Osteoblast (primary cell): ENCODE measurements at regions not wholly inside any gene's neighbourhood (a gene's known extent, or its start where the extent isn't known, plus 50 kb on each side); places are given as distances from the start of the nearest gene placed in this dataset. TPM values are rescaled to one million over a fixed set of nuclear protein-coding genes. Genes with fewer than 3 reads are reported as not detected.

ENCODE experiments used
- DNase-seq: peaks from one replicate; pipeline ENCODE4 v3.0.0; 2011; ENCODE audit warnings: low spot score, mixed read lengths; ENCODE audit not compliant: insufficient read length; ENCODE audit errors: missing footprints
- H2AFZ ChIP-seq: 2 replicates; pipeline ENCODE4 v1.6.0; 2011; ENCODE audit warnings: mild to moderate bottlenecking, low read length
- H3K27ac ChIP-seq: 2 replicates; pipeline ENCODE4 v1.5.1; 2011; ENCODE audit warnings: mild to moderate bottlenecking, low read depth, low read length, moderate library complexity
- H3K27me3 ChIP-seq: 2 replicates; pipeline ENCODE4 v1.6.0; 2012; ENCODE audit warnings: mild to moderate bottlenecking, control low read depth, inconsistent platforms, low read length, moderate library complexity; ENCODE audit not compliant: insufficient read depth
- H3K36me3 ChIP-seq: 2 replicates; pipeline ENCODE4 v1.5.1; 2011; ENCODE audit warnings: mild to moderate bottlenecking, low read length, control low read depth, moderate library complexity; ENCODE audit not compliant: insufficient read depth
- H3K4me1 ChIP-seq: 2 replicates; pipeline ENCODE4 v1.5.1; 2011; ENCODE audit warnings: mild to moderate bottlenecking, low read length, control low read depth, moderate library complexity; ENCODE audit not compliant: insufficient read depth
- H3K4me2 ChIP-seq: 2 replicates; pipeline ENCODE4 v1.6.0; 2011; ENCODE audit warnings: mild to moderate bottlenecking, low read length; ENCODE audit not compliant: insufficient read depth
- H3K4me3 ChIP-seq: fragments of 200-600 bp; sonication (generic); 3 replicates; pipeline ENCODE4 v1.5.1; 2012; ENCODE audit warnings: mild to moderate bottlenecking, low read length, inconsistent platforms; ENCODE audit not compliant: insufficient read depth
- H3K79me2 ChIP-seq: 2 replicates; pipeline ENCODE4 v1.6.0; 2012; ENCODE audit warnings: mild to moderate bottlenecking, low read length, control low read depth, inconsistent platforms; ENCODE audit not compliant: insufficient read depth
- H3K9me3 ChIP-seq: 2 replicates; pipeline ENCODE4 v1.5.1; 2011; ENCODE audit warnings: low read depth, low read length, control low read depth
- H4K20me1 ChIP-seq: 2 replicates; pipeline ENCODE4 v1.6.0; 2012; ENCODE audit warnings: mild to moderate bottlenecking, low read length, control low read depth; ENCODE audit not compliant: insufficient read depth
- small RNA-seq: library from RNA; depleted of rRNA; stranded (forward); fragments of <200 nt; gene quantifications from one replicate; pipeline ENCODE3, GENCODE V24; 2012
- TF ChIP-seq, protein P1 (sequence below): IDR thresholded peaks from 2 replicates; pipeline ENCODE4 v1.5.1; 2011; ENCODE audit warnings: mild to moderate bottlenecking, low read depth, low read length, moderate library complexity; ENCODE audit errors: extremely low read depth

- H4K20me1 ChIP-seq = no peaks in the 10 kb centered on the region
- no peak for DNase-seq
- TF ChIP-seq, protein P1, sequence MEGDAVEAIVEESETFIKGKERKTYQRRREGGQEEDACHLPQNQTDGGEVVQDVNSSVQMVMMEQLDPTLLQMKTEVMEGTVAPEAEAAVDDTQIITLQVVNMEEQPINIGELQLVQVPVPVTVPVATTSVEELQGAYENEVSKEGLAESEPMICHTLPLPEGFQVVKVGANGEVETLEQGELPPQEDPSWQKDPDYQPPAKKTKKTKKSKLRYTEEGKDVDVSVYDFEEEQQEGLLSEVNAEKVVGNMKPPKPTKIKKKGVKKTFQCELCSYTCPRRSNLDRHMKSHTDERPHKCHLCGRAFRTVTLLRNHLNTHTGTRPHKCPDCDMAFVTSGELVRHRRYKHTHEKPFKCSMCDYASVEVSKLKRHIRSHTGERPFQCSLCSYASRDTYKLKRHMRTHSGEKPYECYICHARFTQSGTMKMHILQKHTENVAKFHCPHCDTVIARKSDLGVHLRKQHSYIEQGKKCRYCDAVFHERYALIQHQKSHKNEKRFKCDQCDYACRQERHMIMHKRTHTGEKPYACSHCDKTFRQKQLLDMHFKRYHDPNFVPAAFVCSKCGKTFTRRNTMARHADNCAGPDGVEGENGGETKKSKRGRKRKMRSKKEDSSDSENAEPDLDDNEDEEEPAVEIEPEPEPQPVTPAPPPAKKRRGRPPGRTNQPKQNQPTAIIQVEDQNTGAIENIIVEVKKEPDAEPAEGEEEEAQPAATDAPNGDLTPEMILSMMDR = no peak
- peak overlapping the region; percentile 70 for H3K27ac ChIP-seq
- no peaks in the 10 kb centered on the region for H3K79me2 ChIP-seq
- peak overlapping the region; percentile 69 for H3K4me2 ChIP-seq
- peak overlapping the region; percentile 21 for H2AFZ ChIP-seq
- peaks cover 25% of the 10 kb centered on the region for H3K4me1 ChIP-seq
- peak overlapping the region; percentile 23 for H3K4me3 ChIP-seq
- H3K9me3 ChIP-seq = no peaks in the 10 kb centered on the region
- H3K27me3 ChIP-seq = no peaks in the 10 kb centered on the region
- H3K36me3 ChIP-seq = no peaks in the 10 kb centered on the region
Observed at GRCh38 chr9:86406366-86406765, 52.2 kb upstream of the TUT7 start.

DNA sequence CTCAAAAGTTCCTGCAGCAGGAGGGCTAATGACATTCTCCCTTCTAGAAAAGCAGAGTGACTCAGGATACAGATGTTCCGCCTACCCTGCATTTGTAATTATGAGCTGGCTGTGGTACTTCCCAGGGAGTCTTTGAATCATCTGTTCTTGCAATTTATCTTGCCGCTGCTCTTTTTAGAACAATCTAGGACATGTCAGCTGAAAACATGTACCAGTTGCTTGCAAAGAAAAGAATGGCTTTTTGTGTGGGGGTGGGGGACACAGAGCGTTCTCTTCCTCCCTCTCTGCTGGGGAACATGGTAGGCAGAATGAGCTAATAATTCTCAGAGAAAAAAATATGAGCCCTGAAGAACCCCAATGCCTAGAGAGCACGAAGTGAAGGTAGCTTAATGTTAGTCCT lies 51.7 kb upstream of the TUT7 start:
- H3K4me1 ChIP-seq = peaks cover 25% of the 10 kb centered on the region
- H3K4me3 ChIP-seq = peak overlapping the region; percentile 23
- DNase-seq = peak; percentile 73
- no peaks in the 10 kb centered on the region for H3K36me3 ChIP-seq
- H3K27ac ChIP-seq = peak overlapping the region; percentile 70
- peak overlapping the region; percentile 21 for H2AFZ ChIP-seq
- H3K79me2 ChIP-seq = no peaks in the 10 kb centered on the region
- no peaks in the 10 kb centered on the region for H4K20me1 ChIP-seq
- H3K9me3 ChIP-seq = no peaks in the 10 kb centered on the region
- TF ChIP-seq, protein P1 = no peak
- no peaks in the 10 kb centered on the region for H3K27me3 ChIP-seq
- peak overlapping the region; percentile 69 for H3K4me2 ChIP-seq

DNA sequence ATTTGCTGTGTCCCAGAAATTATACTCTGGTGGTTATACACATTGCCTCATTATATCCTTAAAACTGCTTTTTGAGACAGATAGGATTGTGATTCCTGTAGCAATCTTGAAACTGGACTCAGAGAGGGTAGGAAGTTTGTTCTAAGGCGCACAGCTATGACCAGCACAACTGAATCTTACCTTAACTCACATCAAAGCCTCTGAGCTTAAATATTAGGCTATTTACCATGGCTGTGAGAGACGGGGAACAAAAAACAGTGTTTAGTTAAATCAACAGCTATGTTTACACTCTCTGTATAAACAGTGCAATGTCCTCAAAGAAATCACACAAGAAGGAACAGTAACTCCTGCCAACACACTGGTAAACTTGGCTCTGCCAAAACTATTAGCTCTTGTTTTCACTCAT lies 50.9 kb upstream of the TUT7 start:
- H2AFZ ChIP-seq = no peak overlapping the region

More for the DNA sequence above, 50.9 kb upstream of the TUT7 start:
- Histone ChIP-seq H3K4me3 (no peak overlapping the region), H3K9me3 (no peaks in the 10 kb centered on the region), H4K20me1 (no peaks in the 10 kb centered on the region), H3K4me2 (no peak overlapping the region), H3K36me3 (no peaks in the 10 kb centered on the region), H3K79me2 (no peaks in the 10 kb centered on the region), H3K4me1 (peaks cover 25% of the 10 kb centered on the region), H3K27ac (no peak overlapping the region), H3K27me3 (no peaks in the 10 kb centered on the region)
- TF ChIP-seq, protein P1 = no peak
- DNase-seq = no peak

Small RNA genes in the stretch of these regions (small RNA-seq; reads per million reads assigned to genes)
- gene AL158828.1 = not detected
- gene RNU2-36P = 393 reads per million, percentile 98 among the genes with 10 or more reads in this experiment
